GM12878 (cell line): ENCODE measurements at regions not wholly inside any gene's neighbourhood (a gene's known extent, or its start where the extent isn't known, plus 50 kb on each side); places are given as distances from the start of the nearest gene placed in this dataset.

Experiments used
- ATAC-seq: fragments of 200-7000 bp; cut with Tn5 transposase; 3 replicates; pipeline ENCODE4 v1.9.1; 2020; ENCODE audit warnings: mild to moderate bottlenecking, moderate library complexity
- BruUV-seq: library from RNA; stranded (reverse); fragments of 400-500 nt; replicated peaks from 2 replicates; lab custom pipeline; 2021; lab: Mats Ljungman, UMichigan
- CTCF ChIA-PET: fragments of 300-600 bp; sonication (Branson Sonifier 250); formaldehyde crosslinking; extraction: SDS; loops from one replicate; lab custom pipeline; 2021; ENCODE audit warnings: inconsistent platforms; lab: Yijun Ruan, JAX
- POLR2A ChIA-PET: fragments of 350-600 bp; formaldehyde crosslinking; extraction: SDS; loops from one replicate; lab custom pipeline; 2021; ENCODE audit warnings: inconsistent platforms; lab: Charles Lee
- RAD21 ChIA-PET: fragments of 300-600 bp; sonication (Branson Sonifier 250); formaldehyde crosslinking; loops from one replicate; lab custom pipeline; 2023; ENCODE audit warnings: antibody characterized with exemption; ENCODE audit not compliant: unreplicated experiment; lab: Charles Lee
- SMC1A ChIA-PET: fragments of 300-600 bp; sonication (Branson Sonifier 250); formaldehyde crosslinking; loops from one replicate; lab custom pipeline; 2023; ENCODE audit not compliant: unreplicated experiment, uncharacterized antibody; lab: Charles Lee
- DNase-seq: peaks from one replicate; pipeline ENCODE4 v3.0.0-alpha.2; 2011; ENCODE audit warnings: low read depth, low spot score
- FAIRE-seq: peaks from 3 replicates; lab custom pipeline; 2011; peaks lifted over from hg19 to GRCh38; lab: Jason Lieb, UNC
- H2AFZ ChIP-seq: 2 replicates; pipeline ENCODE4 v1.6.0; 2011; ENCODE audit warnings: low read depth, low read length, control low read depth; ENCODE audit not compliant: control insufficient read depth
- H3K27ac ChIP-seq: 2 replicates; pipeline ENCODE4 v1.5.1; 2011; ENCODE audit warnings: control low read depth; ENCODE audit not compliant: control insufficient read depth, insufficient read depth
- H3K27me3 ChIP-seq, 2 experiments: replicated peaks in 1 of 2; 2 replicates each; pipeline versions ENCODE4 v1.6.0 to v1.6.1; 2011; ENCODE audit warnings: low read length in 1 of 2; ENCODE audit not compliant: control insufficient read depth in 2 of 2, insufficient read depth in 2 of 2
- H3K36me3 ChIP-seq, 2 experiments: 2 replicates each; pipeline ENCODE4 v1.5.1; 2011; ENCODE audit warnings: low read length in 1 of 2; ENCODE audit not compliant: control insufficient read depth in 2 of 2, insufficient read depth in 2 of 2
- H3K4me1 ChIP-seq: 2 replicates; pipeline ENCODE4 v1.6.1; 2011; ENCODE audit warnings: mild to moderate bottlenecking, low read length, moderate library complexity, mixed read lengths; ENCODE audit not compliant: control insufficient read depth, insufficient read depth
- H3K4me2 ChIP-seq: 2 replicates; pipeline ENCODE4 v1.6.0; 2011; ENCODE audit warnings: control low read depth; ENCODE audit not compliant: control insufficient read depth, insufficient read depth
- H3K4me3 ChIP-seq: fragments of 200-600 bp; sonication (generic); 2 replicates; pipeline ENCODE4 v1.5.1; 2016
- H3K79me2 ChIP-seq: 2 replicates; pipeline ENCODE4 v1.6.0; 2011; ENCODE audit warnings: low read length; ENCODE audit not compliant: control insufficient read depth, insufficient read depth
- H3K9ac ChIP-seq: 2 replicates; pipeline ENCODE4 v1.8.0; 2011; ENCODE audit warnings: low read length, control low read depth, mixed read lengths; ENCODE audit not compliant: control insufficient read depth, insufficient read depth
- H3K9me3 ChIP-seq: replicated peaks from 3 replicates; pipeline ENCODE4 v1.5.1; 2011; ENCODE audit warnings: mild to moderate bottlenecking, low read length; ENCODE audit not compliant: control insufficient read depth, insufficient read depth
- H4K20me1 ChIP-seq: 2 replicates; pipeline ENCODE4 v1.6.0; 2011; ENCODE audit not compliant: control insufficient read depth, insufficient read depth
- ATF3 ChIP-seq: IDR thresholded peaks from 2 replicates; pipeline ENCODE4 v1.6.1; 2011; ENCODE audit warnings: low read depth, mild to moderate bottlenecking, low read length, moderate library complexity, borderline replicate concordance; ENCODE audit errors: extremely low read depth
- BCL11A ChIP-seq: IDR thresholded peaks from 2 replicates; pipeline ENCODE4 v1.6.1; 2011; ENCODE audit warnings: low read depth, low read length
- CEBPB ChIP-seq, 2 experiments: fragments of 150-350 bp in 1 of 2; IDR thresholded peaks; 2 replicates each; pipeline ENCODE4 v1.6.1; 2012 to 2014; ENCODE audit warnings: low read depth in 2 of 2, low read length in 2 of 2, borderline replicate concordance in 1 of 2, inconsistent platforms in 1 of 2
- CHD2 ChIP-seq: IDR thresholded peaks from 2 replicates; pipeline ENCODE4 v1.6.1; 2011; ENCODE audit warnings: low read depth, low read length, improper control_type of control experiment, borderline replicate concordance
- CREM ChIP-seq: IDR thresholded peaks from 2 replicates; pipeline ENCODE4 v1.6.1; 2014; ENCODE audit warnings: antibody characterized with exemption, low read depth
- GABPA ChIP-seq: IDR thresholded peaks from 2 replicates; pipeline ENCODE4 v1.6.1; 2014; ENCODE audit warnings: antibody characterized with exemption, low read depth, mild to moderate bottlenecking, inconsistent platforms
- IRF3 ChIP-seq: fragments of 450-650 bp; IDR thresholded peaks from 2 replicates; pipeline ENCODE4 v1.6.1; 2014; ENCODE audit warnings: mild to moderate bottlenecking
- IRF5 ChIP-seq: fragments of 450-650 bp; IDR thresholded peaks from 2 replicates; pipeline ENCODE4 v1.6.1; 2017; ENCODE audit warnings: borderline replicate concordance
- JUNB ChIP-seq: IDR thresholded peaks from 2 replicates; pipeline ENCODE4 v1.6.1; 2016; ENCODE audit warnings: antibody characterized with exemption, mild to moderate bottlenecking
- LARP7 ChIP-seq: fragments of 450-650 bp; IDR thresholded peaks from 2 replicates; pipeline ENCODE4 v1.6.1; 2017; ENCODE audit warnings: mild to moderate bottlenecking
- NFIC ChIP-seq: IDR thresholded peaks from 2 replicates; pipeline ENCODE4 v1.6.1; 2012; ENCODE audit warnings: low read depth, mild to moderate bottlenecking, inconsistent platforms, low read length, moderate library complexity
- NRF1 ChIP-seq: conservative IDR thresholded peaks from 2 replicates; pipeline ENCODE4 v1.6.1; 2011; ENCODE audit warnings: mild to moderate bottlenecking, low read depth, low read length, improper control_type of control experiment
- PRDM15 ChIP-seq: fragments of 450-650 bp; formaldehyde crosslinking; IDR thresholded peaks from 2 replicates; pipeline ENCODE4 v1.4.0; 2020; ENCODE audit warnings: mild to moderate bottlenecking, moderate library complexity
- SIN3A ChIP-seq: IDR thresholded peaks from 2 replicates; pipeline ENCODE4 v1.6.1; 2012; ENCODE audit warnings: low read depth, low read length, improper control_type of control experiment
- SP1 ChIP-seq: IDR thresholded peaks from one replicate; pipeline ENCODE4 v1.6.1; 2011; ENCODE audit warnings: low read depth, low read length
- SUZ12 ChIP-seq: fragments of 200-600 bp; sonication (generic); IDR thresholded peaks from one replicate; pipeline ENCODE4 v1.6.1; 2018; ENCODE audit warnings: antibody characterized with exemption, mild to moderate bottlenecking; ENCODE audit not compliant: unreplicated experiment
- ZZZ3 ChIP-seq: IDR thresholded peaks from 2 replicates; pipeline ENCODE4 v1.6.1; 2011; ENCODE audit warnings: low read depth; ENCODE audit not compliant: control insufficient read depth, insufficient read length
- WGBS: methylation state at CpG from one replicate; pipeline ENCODE4 v1.1.6; 2016; ENCODE audit warnings: low lambda C conversion rate; ENCODE audit not compliant: insufficient replicate concordance, insufficient coverage; ENCODE audit errors: missing lambda C conversion rate; 5-methylcytosine and 5-hydroxymethylcytosine counted together
- in situ Hi-C: fragments of 300-500 bp; cut with MboI; formaldehyde crosslinking; loops from 9 replicates; pipeline ENCODE4 v1.14.3; 2018; ENCODE audit warnings: mixed read lengths
- intact Hi-C: fragments of 100-400 bp; cut with micrococcal nuclease; formaldehyde crosslinking; loops from one replicate; pipeline ENCODE4 v1.14.2; 2022; ENCODE audit not compliant: unreplicated experiment

- TF ChIP-seq ZZZ3, result no peak
These were observed 127.5 kb downstream of the KLF12 start (continued) for GRCh38 chr13:74006666-74007065.

GRCh38 chr13:74005320-74006157 is 128.7 kb downstream of the KLF12 start:
- H3K36me3 ChIP-seq, result no peaks in the 10 kb centered on the region
- intact Hi-C loops, result no loop called here
- H4K20me1 ChIP-seq, result no peaks in the 10 kb centered on the region; the same call in 1 of the 2 replicates
- H3K4me1 ChIP-seq, result no peaks in the 10 kb centered on the region
- RAD21 ChIA-PET, result no interaction called here
- SMC1A ChIA-PET, result interaction anchor here (0.7 to 1.0 kb wide), 2 partner anchors 32 to 172 kb away, joined by 3 to 4 read pairs; no protein-coding TSS in a partner anchor
- H3K27ac ChIP-seq, result no peak overlapping the region
- WGBS, result 92% methylated on average over 6 of the region's 6 CpGs
- H3K4me3 ChIP-seq, result no peak overlapping the region
- H3K9me3 ChIP-seq, result no peaks in the 10 kb centered on the region
- FAIRE-seq (no peak), DNase-seq (no peak), ATAC-seq (no peak)
- no peaks in the 10 kb centered on the region for H3K79me2 ChIP-seq
- no peak overlapping the region for H2AFZ ChIP-seq
- no TSS peak for BruUV-seq
- H3K4me2 ChIP-seq, result no peak overlapping the region
- no peaks in the 10 kb centered on the region for H3K27me3 ChIP-seq
- in situ Hi-C loops, result no loop called here
- POLR2A ChIA-PET, result no interaction called here
- CTCF ChIA-PET, result interaction anchor here (1.2 kb wide), 1 partner anchor 31 kb away, joined by 4 read pairs; no protein-coding TSS in a partner anchor
- H3K9ac ChIP-seq, result no peak overlapping the region
- TF ChIP-seq LARP7 (no peak), GABPA (no peak), NFIC (no peak), NRF1 (no peak), SUZ12 (no peak), PRDM15 (CRISPR knock-in tag) (no peak), IRF3 (no peak), SP1 (no peak), IRF5 (no peak), CEBPB (IDR thresholded peaks at IDR 0.05; ENCODE audit: borderline replicate concordance in 1 of 2, low read depth in 2 of 2, low read length in 2 of 2) (no peak), JUNB (no peak), CREM (no peak), SIN3A (no peak), ATF3 (no peak), CHD2 (no peak), BCL11A (no peak)
